ENCODE measurements at regions not wholly inside any gene's neighbourhood (a gene's known extent, or its start where the extent isn't known, plus 50 kb on each side); places are given as distances from the start of the nearest gene placed in this dataset.

DNA sequence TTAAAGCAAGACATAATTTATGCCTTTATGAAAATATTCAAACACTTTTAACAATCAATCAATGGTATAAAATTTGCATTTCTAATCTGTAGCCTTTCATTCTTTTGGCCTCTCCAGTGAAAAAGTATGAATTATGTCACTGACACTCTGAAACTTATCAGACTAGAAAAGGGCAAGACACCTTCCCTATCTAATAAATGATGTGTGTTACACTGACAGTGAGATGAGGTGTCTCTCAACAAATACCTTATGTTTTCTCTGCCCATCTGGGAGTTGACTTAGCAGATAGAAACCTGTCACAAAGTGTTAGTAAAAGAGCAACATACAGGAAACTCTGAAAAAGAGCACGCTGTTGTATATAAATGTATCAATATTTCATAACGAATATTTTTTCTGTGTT is 94.2 kb upstream of the TECRL start:
- no peaks in the 10 kb centered on the region for H3K27me3 ChIP-seq (replicated peaks in 1 of 4; ENCODE audit: control insufficient read depth in 3 of 4, extremely low read depth in 1 of 4, insufficient read depth in 3 of 4, low read length in 3 of 4)
- no peak overlapping the region for H3K4ac ChIP-seq (replicated peaks; ENCODE audit: insufficient read length, low read depth, low read length)
- H2BK120ac ChIP-seq (replicated peaks; ENCODE audit: low read depth, low read length) = no peak overlapping the region
- ChIA-PET CTCF (ENCODE audit: partially characterized antibody) (no interaction called here), POLR2A (ENCODE audit: partially characterized antibody) (no interaction called here)
- no peak overlapping the region for H2AK5ac ChIP-seq (ENCODE audit: low read depth, low read length)
- no peak overlapping the region for H2BK12ac ChIP-seq (ENCODE audit: low read depth, low read length)
- TF ChIP-seq SUZ12 (IDR thresholded peaks at IDR 0.05; ENCODE audit: low read length) (no peak), GTF2F1 (IDR thresholded peaks at IDR 0.05; ENCODE audit: borderline replicate concordance, low read depth, low read length) (no peak), RXRA (IDR thresholded peaks at IDR 0.05; ENCODE audit: insufficient read depth, low read depth, low read length) (no peak), FOSL1 (IDR thresholded peaks at IDR 0.05; ENCODE audit: insufficient read depth, low read depth, low read length) (no peak), CREB1 (IDR thresholded peaks at IDR 0.05) (no peak), RNF2 (IDR thresholded peaks at IDR 0.05; ENCODE audit: borderline replicate concordance, low read depth, low read length, missing control alignments, poor library complexity, severe bottlenecking) (no peak), POLR2A (IDR thresholded peaks at IDR 0.05; ENCODE audit: control extremely low read depth in 1 of 2, low read depth in 2 of 2, low read length in 2 of 2) (no peak), POLR2AphosphoS5 (IDR thresholded peaks at IDR 0.05; ENCODE audit: low read depth, low read length) (no peak), CBX8 (IDR thresholded peaks at IDR 0.05; ENCODE audit: borderline replicate concordance, low read depth, low read length) (no peak), TAF7 (optimal IDR thresholded peaks at IDR 0.05; ENCODE audit: borderline replicate concordance, low read depth, low read length) (no peak), RFX5 (IDR thresholded peaks at IDR 0.05; ENCODE audit: borderline replicate concordance, low read depth, low read length) (no peak), TEAD4 (IDR thresholded peaks at IDR 0.05; ENCODE audit: low read depth, low read length) (no peak)
- no peak overlapping the region for H3K14ac ChIP-seq (ENCODE audit: insufficient read length)
- H3K23me2 ChIP-seq (ENCODE audit: low read depth, low read length) = no peaks in the 10 kb centered on the region
- no peak overlapping the region for H2BK15ac ChIP-seq (ENCODE audit: low read length)
- no peaks in the 10 kb centered on the region for H3K9me3 ChIP-seq (ENCODE audit: insufficient read depth in 2 of 2, low read depth in 1 of 2, low read length in 1 of 2)
- no peak for FAIRE-seq
- no peak overlapping the region for H3K23ac ChIP-seq (ENCODE audit: insufficient read length)
- DNase-seq (ENCODE audit: low read depth in 1 of 2, low spot score in 2 of 2) = no peak
- WGBS, 2 experiments (ENCODE audit: extremely low coverage in 1 of 2, insufficient coverage in 1 of 2, insufficient read length in 1 of 2, insufficient replicate concordance in 2 of 2, low coverage in 1 of 2, low lambda C conversion rate in 2 of 2, missing lambda C conversion rate in 1 of 2) = 95% methylated on average over 2 of the region's 2 CpGs; no CpG with 5 or more reads in 1 of the 2 experiments
- H2BK20ac ChIP-seq (ENCODE audit: low read length) = no peak overlapping the region
- no peaks in the 10 kb centered on the region for H3K79me2 ChIP-seq (ENCODE audit: control insufficient read depth in 1 of 2, insufficient read depth in 2 of 2, low read length in 2 of 2)
- no peak overlapping the region for H3K56ac ChIP-seq (replicated peaks; ENCODE audit: insufficient read length, low read depth, low read length)
- H3K18ac ChIP-seq (ENCODE audit: extremely low read depth, low read length) = no peak overlapping the region
- H4K8ac ChIP-seq (ENCODE audit: extremely low read depth, insufficient read depth, low read length) = no peak overlapping the region
- no peak overlapping the region for H3K4me2 ChIP-seq (ENCODE audit: insufficient read depth in 1 of 2, low read depth in 2 of 2, low read length in 2 of 2)
- no peak overlapping the region for H4K91ac ChIP-seq (replicated peaks; ENCODE audit: insufficient read length, low read length)
- H2AFZ ChIP-seq (ENCODE audit: low read length) = no peak overlapping the region
- no peaks in the 10 kb centered on the region for H3K4me1 ChIP-seq (replicated peaks in 1 of 4; ENCODE audit: control insufficient read depth in 3 of 4, insufficient read depth in 4 of 4, low read length in 3 of 4)
- no peak overlapping the region for H2BK5ac ChIP-seq (ENCODE audit: low read depth, low read length)
- H3K4me3 ChIP-seq (ENCODE audit: extremely low read depth in 1 of 4, insufficient read depth in 2 of 4, low read depth in 3 of 4, low read length in 4 of 4) = no peak overlapping the region
- no peak overlapping the region for H4K5ac ChIP-seq (ENCODE audit: insufficient read length, low read depth, low read length)
- no peaks in the 10 kb centered on the region for H3K79me1 ChIP-seq (ENCODE audit: low read depth, low read length)
- no peak overlapping the region for H3K27ac ChIP-seq (ENCODE audit: low read depth, low read length)
- H3K9ac ChIP-seq (replicated peaks in 1 of 4; ENCODE audit: extremely low read depth in 1 of 4, low read depth in 3 of 4, low read length in 3 of 4) = no peak overlapping the region
- no peaks in the 10 kb centered on the region for H3K36me3 ChIP-seq (ENCODE audit: control insufficient read depth in 2 of 4, insufficient read depth in 4 of 4, low read length in 3 of 4)
- no peaks in the 10 kb centered on the region for H4K20me1 ChIP-seq (replicated peaks in 1 of 2; ENCODE audit: control insufficient read depth in 1 of 2, insufficient read depth in 2 of 2, low read length in 2 of 2)
